ENCODE measurements at regions not wholly inside any gene's neighbourhood (a gene's known extent, or its start where the extent isn't known, plus 50 kb on each side); places are given as distances from the start of the nearest gene placed in this dataset.

DNA sequence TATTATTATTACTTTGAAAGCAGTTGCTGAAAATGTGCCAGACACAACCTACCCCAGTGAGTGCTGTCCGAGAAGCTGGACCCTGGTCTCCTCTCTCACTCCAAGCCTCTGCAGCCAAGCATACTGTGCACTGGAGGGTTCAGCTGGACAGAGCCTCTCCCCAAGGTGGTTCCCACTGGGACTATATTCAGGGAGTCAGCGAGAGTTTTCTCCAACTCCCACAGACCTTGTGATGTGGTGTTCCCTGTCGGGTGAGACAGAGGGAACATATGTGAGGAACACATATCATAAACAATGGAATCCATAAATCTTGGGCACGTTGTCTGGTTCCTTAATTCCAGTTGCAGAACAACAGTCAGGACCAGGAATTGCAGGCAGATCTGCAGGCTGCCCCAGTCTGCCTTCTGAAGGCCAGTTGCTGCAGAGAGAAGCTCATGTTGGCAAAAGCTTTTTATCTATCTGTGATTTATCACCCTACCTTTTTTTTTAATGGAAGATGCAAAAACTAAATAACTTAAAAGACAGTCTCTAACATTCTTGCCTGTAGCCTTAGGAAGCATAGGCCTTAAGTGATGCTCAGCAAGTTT, 619.8 kb upstream of the TBX3 start:
- TF ChIP-seq, protein P1, sequence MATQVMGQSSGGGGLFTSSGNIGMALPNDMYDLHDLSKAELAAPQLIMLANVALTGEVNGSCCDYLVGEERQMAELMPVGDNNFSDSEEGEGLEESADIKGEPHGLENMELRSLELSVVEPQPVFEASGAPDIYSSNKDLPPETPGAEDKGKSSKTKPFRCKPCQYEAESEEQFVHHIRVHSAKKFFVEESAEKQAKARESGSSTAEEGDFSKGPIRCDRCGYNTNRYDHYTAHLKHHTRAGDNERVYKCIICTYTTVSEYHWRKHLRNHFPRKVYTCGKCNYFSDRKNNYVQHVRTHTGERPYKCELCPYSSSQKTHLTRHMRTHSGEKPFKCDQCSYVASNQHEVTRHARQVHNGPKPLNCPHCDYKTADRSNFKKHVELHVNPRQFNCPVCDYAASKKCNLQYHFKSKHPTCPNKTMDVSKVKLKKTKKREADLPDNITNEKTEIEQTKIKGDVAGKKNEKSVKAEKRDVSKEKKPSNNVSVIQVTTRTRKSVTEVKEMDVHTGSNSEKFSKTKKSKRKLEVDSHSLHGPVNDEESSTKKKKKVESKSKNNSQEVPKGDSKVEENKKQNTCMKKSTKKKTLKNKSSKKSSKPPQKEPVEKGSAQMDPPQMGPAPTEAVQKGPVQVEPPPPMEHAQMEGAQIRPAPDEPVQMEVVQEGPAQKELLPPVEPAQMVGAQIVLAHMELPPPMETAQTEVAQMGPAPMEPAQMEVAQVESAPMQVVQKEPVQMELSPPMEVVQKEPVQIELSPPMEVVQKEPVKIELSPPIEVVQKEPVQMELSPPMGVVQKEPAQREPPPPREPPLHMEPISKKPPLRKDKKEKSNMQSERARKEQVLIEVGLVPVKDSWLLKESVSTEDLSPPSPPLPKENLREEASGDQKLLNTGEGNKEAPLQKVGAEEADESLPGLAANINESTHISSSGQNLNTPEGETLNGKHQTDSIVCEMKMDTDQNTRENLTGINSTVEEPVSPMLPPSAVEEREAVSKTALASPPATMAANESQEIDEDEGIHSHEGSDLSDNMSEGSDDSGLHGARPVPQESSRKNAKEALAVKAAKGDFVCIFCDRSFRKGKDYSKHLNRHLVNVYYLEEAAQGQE (IDR thresholded peaks at IDR 0.05; ENCODE audit: low read depth), result no peak
- no peak for TF ChIP-seq EP300 (IDR thresholded peaks at IDR 0.05; ENCODE audit: borderline replicate concordance)
- TF ChIP-seq, protein P2, sequence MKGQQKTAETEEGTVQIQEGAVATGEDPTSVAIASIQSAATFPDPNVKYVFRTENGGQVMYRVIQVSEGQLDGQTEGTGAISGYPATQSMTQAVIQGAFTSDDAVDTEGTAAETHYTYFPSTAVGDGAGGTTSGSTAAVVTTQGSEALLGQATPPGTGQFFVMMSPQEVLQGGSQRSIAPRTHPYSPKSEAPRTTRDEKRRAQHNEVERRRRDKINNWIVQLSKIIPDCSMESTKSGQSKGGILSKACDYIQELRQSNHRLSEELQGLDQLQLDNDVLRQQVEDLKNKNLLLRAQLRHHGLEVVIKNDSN (IDR thresholded peaks at IDR 0.05), result no peak
- TF ChIP-seq FOXM1 (IDR thresholded peaks at IDR 0.05; ENCODE audit: borderline replicate concordance, low read depth), result no peak
- no peak for TF ChIP-seq CEBPB (IDR thresholded peaks at IDR 0.05)
- no peak for TF ChIP-seq NFIC (IDR thresholded peaks at IDR 0.05)
- no peak for TF ChIP-seq TEAD4 (IDR thresholded peaks at IDR 0.05)

- TF ChIP-seq ZBTB7A (IDR thresholded peaks at IDR 0.05; ENCODE audit: low read depth) (no peak), CREB1 (IDR thresholded peaks at IDR 0.05; ENCODE audit: low read depth) (no peak), TAF1 (IDR thresholded peaks at IDR 0.05; ENCODE audit: low read depth) (no peak), FOXM1 (IDR thresholded peaks at IDR 0.05; ENCODE audit: borderline replicate concordance, low read depth) (no peak), EGR1 (IDR thresholded peaks at IDR 0.05) (no peak), TEAD4 (IDR thresholded peaks at IDR 0.05) (no peak), EP300 (IDR thresholded peaks at IDR 0.05; ENCODE audit: borderline replicate concordance) (no peak), NFIC (IDR thresholded peaks at IDR 0.05) (no peak), CEBPB (IDR thresholded peaks at IDR 0.05) (no peak)
- TF ChIP-seq, protein P2 (IDR thresholded peaks at IDR 0.05), result no peak
- TF ChIP-seq, protein P1 (IDR thresholded peaks at IDR 0.05; ENCODE audit: low read depth), result no peak
- TF ChIP-seq, protein P3, sequence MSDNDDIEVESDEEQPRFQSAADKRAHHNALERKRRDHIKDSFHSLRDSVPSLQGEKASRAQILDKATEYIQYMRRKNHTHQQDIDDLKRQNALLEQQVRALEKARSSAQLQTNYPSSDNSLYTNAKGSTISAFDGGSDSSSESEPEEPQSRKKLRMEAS (IDR thresholded peaks at IDR 0.05), result no peak
Observed at GRCh38 chr12:115297445-115297844, 613.5 kb upstream of the TBX3 start.

DNA sequence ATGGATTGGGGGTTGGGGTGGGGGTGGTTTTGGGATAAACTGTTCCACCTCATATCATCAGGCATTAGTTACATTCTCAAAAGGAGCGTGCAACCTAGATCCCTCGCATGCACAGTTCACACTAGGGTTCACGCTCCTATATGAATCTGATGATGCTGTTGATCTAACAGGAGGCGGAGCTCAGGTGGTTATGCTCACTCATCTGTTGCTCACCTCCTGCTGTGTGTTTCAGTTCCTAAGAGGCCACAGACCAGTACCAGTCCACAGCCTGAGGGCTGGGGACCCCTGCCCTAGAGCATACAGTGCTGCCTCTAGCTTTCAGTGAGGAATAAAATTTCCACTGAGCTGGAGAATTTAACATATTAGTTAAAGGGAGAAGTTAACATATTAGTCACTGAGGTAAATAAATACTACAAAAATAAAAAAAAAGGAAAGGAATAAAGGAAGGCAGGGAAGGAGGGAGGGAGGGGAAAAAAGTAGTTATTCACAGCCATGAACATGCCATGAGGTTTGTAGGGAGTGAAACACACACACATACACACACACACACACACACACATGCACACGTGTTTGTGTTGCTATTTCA, 612.7 kb upstream of the TBX3 start:
- TF ChIP-seq EP300 (IDR thresholded peaks at IDR 0.05; ENCODE audit: borderline replicate concordance) (no peak), YY1 (IDR thresholded peaks at IDR 0.05; ENCODE audit: low read depth) (no peak), TEAD4 (IDR thresholded peaks at IDR 0.05) (no peak), FOXM1 (IDR thresholded peaks at IDR 0.05; ENCODE audit: borderline replicate concordance, low read depth) (no peak), ZBTB7A (IDR thresholded peaks at IDR 0.05; ENCODE audit: low read depth) (no peak), CEBPB (IDR thresholded peaks at IDR 0.05) (no peak), CREB1 (IDR thresholded peaks at IDR 0.05; ENCODE audit: low read depth) (no peak), TAF1 (IDR thresholded peaks at IDR 0.05; ENCODE audit: low read depth) (no peak), NFIC (IDR thresholded peaks at IDR 0.05) (no peak), TCF12 (IDR thresholded peaks at IDR 0.05; ENCODE audit: low read depth) (no peak), RAD21 (IDR thresholded peaks at IDR 0.05; ENCODE audit: low read depth) (no peak), EGR1 (IDR thresholded peaks at IDR 0.05) (no peak)
- TF ChIP-seq, protein P2 (IDR thresholded peaks at IDR 0.05), result no peak
- TF ChIP-seq, protein P3 (IDR thresholded peaks at IDR 0.05), result no peak
- TF ChIP-seq, protein P1 (IDR thresholded peaks at IDR 0.05; ENCODE audit: low read depth), result no peak

- no peak for TF ChIP-seq TCF12 (IDR thresholded peaks at IDR 0.05; ENCODE audit: low read depth)
- TF ChIP-seq TEAD4 (IDR thresholded peaks at IDR 0.05), result no peak
- TF ChIP-seq FOXM1 (IDR thresholded peaks at IDR 0.05; ENCODE audit: borderline replicate concordance, low read depth), result no peak
- no peak for TF ChIP-seq TAF1 (IDR thresholded peaks at IDR 0.05; ENCODE audit: low read depth)
- no peak for TF ChIP-seq YY1 (IDR thresholded peaks at IDR 0.05; ENCODE audit: low read depth)
- TF ChIP-seq, protein P1 (IDR thresholded peaks at IDR 0.05; ENCODE audit: low read depth), result no peak
- TF ChIP-seq EGR1 (IDR thresholded peaks at IDR 0.05), result no peak
- no peak for TF ChIP-seq EP300 (IDR thresholded peaks at IDR 0.05; ENCODE audit: borderline replicate concordance)
- TF ChIP-seq, protein P3 (IDR thresholded peaks at IDR 0.05), result no peak
- TF ChIP-seq ZBTB7A (IDR thresholded peaks at IDR 0.05; ENCODE audit: low read depth), result no peak
- TF ChIP-seq RAD21 (IDR thresholded peaks at IDR 0.05; ENCODE audit: low read depth), result no peak
- TF ChIP-seq, protein P2 (IDR thresholded peaks at IDR 0.05), result no peak
- no peak for TF ChIP-seq CREB1 (IDR thresholded peaks at IDR 0.05; ENCODE audit: low read depth)
Observed at GRCh38 chr12:115295886-115296285, 611.9 kb upstream of the TBX3 start.
